OCI-LY7 (cell line): ENCODE measurements at regions not wholly inside any gene's neighbourhood (a gene's known extent, or its start where the extent isn't known, plus 50 kb on each side); places are given as distances from the start of the nearest gene placed in this dataset.

Source experiments
- CTCF ChIP-seq: fragments of 200-600 bp; sonication (generic); conservative IDR thresholded peaks from 2 replicates; pipeline ENCODE4 v1.5.1; 2014; ENCODE audit warnings: mild to moderate bottlenecking, antibody characterized with exemption, low read length, moderate library complexity, mixed read lengths
- EZH2phosphoT487 ChIP-seq: fragments of 200-600 bp; sonication (generic); IDR thresholded peaks from 2 replicates; pipeline ENCODE4 v1.6.1; 2018; ENCODE audit warnings: low read depth, borderline replicate concordance, mild to moderate bottlenecking, mixed run types, antibody characterized with exemption, low read length, moderate library complexity, mixed read lengths

- TF ChIP-seq CTCF (no peak), EZH2phosphoT487 (no peak)
Measured at GRCh38 chr5:52428977-52429489, 358.7 kb upstream of the ITGA1 start.
